Ureter (tissue), 1 donor: ENCODE measurements at regions not wholly inside any gene's neighbourhood (a gene's known extent, or its start where the extent isn't known, plus 50 kb on each side); places are given as distances from the start of the nearest gene placed in this dataset.

ENCODE experiments used
- DNase-seq: peaks from one replicate; pipeline ENCODE4 v3.0.0-alpha.2; 2020; ENCODE audit warnings: low spot score
- donor health status: DM: yes; HTN: yes; CAD: no.

DNA sequence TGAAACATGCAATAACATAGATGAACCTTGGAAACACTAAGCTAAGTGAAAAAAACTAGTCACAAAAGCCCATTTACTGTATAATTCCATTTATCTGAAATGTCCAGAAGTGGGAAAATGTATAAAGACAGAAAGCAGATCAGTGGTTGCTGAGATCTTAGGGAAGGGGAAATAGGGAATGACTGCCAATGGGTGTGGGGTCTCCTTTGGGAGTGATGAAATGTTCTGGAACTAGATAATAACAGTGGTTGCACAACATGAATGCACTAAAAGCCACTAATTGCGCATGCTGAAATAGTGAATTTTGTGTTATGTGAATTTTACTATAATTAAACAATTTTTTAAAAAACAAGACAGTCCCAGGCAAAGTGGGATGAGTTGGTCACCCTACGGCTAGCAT, 472.8 kb downstream of the CCDC171 start:
- DNase-seq: no peak

DNA sequence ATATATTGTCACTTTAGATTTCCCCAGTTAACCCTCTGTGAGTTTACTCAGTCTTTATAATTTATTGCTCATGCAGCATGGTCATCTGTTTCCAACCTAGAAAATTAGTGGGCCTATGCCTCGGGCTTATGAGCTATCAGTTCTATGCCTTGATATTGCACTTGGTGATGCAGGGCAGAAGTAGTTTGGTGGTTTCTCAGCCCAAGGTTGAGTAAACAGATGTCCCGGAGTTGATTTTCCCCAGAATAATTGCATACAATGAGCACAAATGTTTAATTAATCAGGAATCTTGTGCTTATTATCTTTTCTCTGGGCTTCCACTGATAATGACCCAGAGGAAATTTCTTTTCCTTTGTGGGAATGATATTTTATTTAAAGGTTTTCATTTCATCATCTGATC, 474.0 kb downstream of the CCDC171 start:
- DNase-seq: no peak

DNA sequence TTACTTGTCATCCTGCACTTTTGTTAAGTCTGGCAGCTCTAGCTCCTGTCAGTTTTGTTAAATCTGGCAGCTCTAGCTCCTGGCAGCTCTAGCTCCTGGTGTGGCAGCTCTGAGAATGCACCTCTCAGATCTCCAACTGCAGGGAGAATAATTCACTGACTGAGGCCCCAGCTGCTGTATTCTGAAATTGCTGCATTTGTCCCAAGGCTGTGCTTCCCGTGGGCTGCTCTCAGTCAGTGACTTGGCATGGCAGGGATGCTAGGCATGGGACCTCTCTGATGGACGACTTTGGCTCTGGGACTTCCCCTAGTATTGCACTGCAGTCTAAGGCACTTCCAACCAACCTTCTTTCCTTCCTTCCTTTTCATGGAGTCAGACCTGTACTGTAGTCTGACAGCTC, 475.7 kb downstream of the CCDC171 start:
- no peak for DNase-seq

DNA sequence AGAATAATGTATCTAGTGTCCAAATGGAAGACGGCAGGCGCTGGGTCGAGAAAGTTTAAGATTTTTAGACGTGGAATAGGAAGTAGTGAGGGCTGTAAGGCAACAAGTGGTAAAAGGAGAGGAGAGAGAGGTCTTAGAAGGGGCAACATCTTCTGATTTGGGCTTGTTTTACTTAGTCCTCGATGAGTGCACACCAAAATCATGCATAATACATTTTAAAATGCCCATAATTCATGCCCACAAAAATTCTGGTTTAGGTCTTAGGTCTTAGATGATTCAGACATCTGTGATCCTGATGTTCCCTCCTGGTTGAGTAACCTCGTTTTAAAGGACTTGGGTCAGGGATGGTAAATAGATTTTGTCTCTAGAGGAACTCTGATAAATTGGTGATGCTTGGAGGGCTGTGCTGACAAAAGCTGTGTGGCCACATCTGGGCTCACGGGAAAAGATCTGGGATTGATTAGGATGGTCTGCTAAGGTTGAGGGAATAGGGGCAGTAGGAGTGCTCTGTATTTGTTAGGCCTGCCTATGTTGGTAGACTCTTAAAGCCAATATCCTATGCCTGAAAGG, 476.3 kb downstream of the CCDC171 start:
- DNase-seq: no peak

DNA sequence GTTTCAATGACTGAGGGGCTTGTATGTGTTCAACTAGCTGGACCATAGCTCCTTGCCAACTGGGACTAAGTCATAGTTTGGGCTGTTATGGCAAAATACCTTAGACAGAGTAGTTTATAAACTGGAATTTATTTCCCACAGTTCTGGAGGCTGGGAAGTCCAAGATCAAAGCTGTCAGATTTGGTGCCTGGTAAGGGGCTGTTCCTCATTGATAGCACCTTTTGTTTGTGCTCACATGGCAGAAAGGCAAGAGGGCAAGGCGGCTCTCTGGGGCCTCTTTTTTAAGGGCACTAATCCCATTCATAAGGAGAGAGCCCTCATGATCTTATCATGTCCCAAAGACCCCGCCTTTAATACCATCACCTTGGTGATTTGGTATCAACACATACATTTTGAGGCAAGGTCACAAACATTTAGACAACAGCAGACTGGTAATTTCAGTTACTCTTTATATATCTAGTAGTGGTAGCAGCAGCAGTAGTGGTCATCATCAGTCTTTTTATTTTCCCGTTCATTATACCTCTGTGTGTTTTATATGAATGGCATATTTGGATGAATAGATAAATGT, 477.0 kb downstream of the CCDC171 start:
- no peak for DNase-seq

DNA sequence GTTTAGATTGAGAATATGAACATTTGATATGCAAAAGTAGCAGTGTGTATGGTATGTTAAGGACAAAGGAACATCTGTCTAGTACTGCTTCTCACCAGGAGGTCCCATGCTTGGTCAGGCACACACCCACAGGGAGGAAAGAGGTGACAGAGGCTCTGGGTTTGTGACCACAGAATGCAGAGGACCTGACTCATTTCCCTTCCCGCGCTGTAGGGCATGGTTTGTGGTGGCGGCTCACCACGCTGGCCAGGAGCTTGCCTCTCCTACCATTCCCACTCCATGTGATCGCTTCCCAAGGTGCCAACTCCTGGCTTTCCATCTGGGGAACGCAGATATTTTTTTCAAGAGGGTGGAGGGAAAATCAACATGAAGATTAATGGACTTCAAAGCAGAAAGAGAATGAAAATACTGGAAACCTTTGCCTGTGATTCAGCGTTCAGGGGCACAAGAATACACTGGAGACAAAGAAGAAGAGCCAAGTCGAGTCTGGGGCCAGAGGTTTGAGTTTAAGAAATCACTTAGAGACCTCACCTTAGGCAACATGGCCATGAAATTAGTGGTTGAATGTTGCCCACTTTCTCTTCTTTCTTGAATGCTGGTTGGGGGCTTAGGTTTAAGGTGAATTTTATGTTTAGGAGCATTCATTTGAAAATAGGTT, 477.8 kb downstream of the CCDC171 start:
- no peak for DNase-seq

DNA sequence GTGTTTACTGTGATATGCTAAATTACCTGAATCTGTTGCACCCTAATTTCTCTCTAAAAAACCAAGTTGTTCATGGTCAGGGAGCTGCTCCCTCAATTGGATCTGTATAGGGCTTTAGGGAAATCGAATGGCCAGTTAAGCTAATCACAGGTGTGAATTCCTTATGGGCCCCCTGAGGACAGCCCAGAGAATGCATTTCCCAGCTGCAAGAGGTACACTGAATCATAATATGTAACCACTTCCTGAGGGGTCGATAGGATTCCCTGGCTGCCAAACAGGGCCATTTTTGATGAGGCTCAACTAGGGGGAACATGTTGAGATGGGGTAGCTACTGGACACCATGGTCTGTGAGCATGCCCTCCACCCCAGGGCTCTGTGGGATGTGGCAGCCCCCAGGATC, 478.6 kb downstream of the CCDC171 start:
- no peak for DNase-seq

DNA sequence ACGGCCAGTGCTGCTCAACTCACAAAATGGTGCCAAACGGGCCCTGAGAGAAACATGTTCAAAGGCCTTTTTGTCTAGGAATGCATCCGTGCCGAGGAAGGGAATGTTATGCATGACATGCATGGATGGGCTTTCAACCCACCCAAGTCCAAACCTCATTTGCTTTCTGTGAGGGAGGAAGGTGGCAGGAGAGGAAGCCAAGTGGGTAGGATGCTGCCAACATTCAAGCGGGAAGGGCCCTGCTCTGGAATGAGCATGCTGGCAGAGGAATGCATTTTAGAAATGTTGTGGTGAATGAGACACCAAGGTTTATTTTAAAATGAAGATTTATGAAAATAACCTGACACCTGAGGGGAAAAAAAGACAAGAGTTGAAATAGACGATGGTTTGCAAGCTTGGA, 479.1 kb downstream of the CCDC171 start:
- DNase-seq: no peak

DNA sequence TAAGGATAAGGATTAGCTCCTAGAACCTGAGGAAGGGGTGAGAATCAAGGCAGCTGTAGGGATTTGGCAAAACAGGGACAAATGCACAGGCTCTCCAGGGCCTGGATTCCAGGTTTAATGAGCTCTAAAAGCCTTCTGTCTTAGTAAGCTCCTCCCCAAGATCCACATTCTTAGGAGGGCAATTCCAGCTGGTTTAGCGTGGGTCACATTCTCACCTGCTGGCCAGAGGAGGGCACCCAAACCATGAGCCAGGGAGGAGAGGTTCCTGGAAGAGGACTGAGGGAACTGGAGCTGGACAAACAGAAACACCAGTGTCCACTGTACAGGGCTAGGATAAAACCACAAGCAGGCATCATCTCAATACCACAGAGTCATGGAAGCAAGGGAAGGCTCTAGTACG, 480.0 kb downstream of the CCDC171 start:
- DNase-seq: no peak

DNA sequence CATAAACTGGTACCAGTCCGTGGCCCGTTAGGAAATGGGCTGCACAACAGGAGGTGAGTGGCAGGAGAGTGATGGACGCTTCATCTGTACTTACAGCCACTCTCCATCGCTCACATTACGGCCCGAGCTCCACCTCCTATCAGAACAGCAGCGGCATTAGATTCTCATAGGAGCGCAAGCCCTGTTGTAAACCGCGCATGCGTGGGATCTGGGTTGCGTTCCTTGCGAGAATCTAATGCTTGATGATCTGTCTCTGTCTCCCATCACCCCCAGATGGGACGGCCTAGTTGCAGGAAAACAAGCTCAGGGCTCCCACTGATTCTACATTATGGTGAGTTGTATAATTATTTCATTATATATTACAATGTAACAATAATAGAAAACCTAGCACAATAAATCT, 480.4 kb downstream of the CCDC171 start:
- DNase-seq: no peak

DNA sequence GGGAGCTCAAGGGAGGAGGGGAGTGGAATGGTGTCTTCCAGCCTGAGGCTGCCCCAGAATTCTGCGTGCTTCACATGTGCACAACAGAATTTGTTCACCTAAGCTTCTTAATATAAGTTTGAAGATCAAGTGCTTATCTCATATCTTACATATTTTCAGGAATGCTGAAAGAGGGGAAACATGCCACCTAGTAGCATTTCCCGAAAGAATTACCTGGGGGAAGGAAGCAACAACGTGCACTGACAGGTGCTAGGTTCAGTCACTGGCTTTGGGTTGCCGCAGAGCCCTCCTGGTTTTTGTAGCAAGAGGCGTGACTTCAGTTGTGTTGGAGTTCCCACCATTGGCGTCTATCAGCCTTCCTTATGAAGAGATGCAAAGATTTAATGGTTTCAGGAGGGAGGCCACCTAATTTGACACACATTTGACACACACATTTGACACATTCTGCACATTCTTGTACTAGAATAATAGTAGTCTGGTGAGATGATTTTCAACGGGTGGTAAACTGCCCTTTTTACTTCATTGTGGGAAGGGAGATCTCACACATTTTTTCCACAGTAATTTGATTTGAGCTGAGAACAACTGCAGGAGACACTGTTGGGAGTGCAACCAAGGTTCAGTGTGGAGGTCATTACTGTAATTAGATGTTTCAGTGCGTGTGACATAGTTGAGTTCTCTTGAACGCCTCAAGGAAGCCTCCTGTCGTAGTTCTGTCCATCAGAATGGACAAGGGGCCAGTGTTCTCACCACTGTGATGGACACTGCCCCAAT, 481.3 kb downstream of the CCDC171 start:
- DNase-seq: no peak

DNA sequence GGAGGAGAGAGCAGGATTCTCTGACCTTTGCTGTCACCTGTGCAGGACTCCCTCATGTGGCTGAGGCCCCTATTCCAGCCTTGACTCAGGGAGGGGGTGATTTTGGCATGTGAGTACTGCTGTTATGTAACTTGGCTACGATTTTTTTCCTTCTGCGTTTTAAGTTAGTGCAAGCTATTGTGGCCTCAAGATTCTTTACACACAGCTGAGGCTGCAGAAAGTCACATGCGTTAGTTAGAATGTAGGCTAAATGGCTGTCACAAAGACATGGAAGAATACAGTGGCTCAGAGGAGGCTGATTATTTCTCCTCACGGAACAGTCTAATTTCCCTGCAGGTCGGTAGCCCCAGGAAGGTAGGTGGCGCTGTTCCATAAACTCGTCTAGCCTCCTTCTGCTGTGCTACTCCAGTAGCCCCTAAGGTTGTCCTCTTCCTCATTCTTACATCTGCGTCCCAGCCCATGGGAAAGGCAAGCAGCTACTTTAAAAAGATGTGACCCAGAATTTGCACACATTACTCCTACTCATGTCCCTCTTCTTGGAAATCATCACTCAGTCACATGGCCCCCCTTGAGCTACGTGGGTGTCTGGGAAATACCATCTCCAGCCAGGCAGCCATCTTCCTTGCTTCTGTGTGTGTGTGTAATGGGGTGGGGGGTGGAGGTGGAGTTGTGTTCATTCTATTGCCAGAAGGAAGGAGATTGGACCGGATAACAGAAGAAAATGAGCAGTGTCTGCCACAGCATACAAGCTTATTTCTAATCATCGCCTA, 486.6 kb downstream of the CCDC171 start:
- DNase-seq: no peak

DNA sequence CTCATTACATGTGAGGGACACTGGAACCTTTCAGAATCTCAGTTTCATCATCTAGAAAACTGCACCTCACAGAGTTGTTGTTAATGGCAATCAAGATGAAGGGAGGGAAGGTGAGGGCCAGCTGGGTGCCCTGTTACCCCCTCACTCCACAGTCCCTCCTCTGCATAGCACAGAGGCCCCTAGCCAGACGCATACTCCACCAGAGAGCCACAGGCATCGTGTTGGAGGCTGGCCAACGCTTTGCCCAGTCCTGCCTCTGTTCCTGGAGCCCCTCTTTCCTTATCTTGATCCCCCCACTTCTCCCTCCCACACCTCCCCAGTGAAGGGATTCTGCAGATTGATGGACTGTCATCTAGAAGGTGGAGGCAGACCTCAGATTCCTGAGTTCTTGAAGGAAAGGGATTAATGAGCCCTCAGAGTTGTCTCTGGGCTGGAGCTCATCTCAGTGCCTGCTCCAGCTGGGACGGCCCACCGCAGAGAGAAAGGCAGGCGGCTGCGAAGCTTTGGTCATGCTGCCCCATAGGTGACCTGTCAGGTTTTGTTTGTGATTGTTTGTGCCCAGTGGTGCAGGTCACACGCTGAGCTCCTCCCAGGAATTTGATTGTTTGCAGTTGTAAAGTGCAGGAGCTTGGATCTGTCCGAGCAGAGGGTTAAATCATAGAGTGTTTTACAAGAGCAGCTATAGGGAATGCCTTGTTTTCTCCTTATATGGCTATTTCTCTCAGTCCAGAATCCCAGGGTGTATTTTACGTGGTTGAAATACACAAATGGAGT, 487.3 kb downstream of the CCDC171 start:
- no peak for DNase-seq

DNA sequence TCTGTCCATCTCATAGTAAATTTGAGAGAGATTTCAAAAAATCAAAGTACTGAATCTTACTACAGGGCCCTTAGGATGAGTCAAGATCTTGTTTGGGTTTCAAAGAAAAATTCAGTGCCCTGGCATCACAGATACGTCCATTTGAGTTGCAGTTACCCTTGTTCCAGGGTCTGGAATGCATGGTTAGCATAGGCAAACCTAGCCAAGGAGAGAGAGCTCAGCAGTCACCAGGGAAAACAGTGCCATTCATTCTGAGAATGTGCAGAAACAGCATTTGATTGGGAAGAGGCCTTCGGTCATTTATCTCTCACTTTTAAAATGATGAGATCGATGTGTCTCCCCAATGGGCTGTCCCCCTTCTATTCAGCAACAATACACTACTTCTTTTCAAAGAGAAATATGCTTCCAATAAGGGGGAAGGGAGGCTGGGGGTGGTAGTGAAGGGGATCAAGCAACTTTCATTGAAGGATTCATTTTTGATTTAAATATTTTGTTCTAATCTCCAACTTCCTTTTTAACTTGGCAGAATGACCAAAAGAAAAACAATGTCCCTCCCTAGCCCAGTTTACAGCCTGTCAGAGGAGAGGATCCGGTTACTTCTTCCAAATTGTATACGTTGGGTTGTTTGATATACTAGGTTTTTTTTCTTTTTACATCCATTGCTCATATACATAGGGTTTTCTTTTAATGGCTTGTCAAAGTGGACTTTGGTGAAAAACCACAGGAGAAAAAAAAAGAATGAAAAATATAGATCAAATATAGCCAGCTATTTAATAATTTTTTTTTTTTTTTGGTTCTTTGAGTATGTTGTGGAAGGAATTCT, 491.1 kb downstream of the CCDC171 start:
- no peak for DNase-seq

DNA sequence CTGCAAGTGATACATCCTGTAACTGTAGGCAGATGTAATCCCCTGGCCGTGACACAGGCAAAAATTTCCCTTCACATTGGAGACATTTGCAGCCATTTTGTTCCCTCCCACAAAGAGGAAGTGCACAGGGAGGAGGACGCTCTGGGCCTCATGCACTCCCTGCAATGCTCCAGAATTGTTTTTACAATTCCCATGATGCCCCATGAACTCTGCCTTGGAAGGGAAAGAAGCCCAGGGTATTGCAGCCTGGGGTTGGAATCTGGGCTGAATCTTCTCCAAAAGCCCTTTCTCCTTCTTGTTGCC, 491.7 kb downstream of the CCDC171 start:
- DNase-seq: no peak

DNA sequence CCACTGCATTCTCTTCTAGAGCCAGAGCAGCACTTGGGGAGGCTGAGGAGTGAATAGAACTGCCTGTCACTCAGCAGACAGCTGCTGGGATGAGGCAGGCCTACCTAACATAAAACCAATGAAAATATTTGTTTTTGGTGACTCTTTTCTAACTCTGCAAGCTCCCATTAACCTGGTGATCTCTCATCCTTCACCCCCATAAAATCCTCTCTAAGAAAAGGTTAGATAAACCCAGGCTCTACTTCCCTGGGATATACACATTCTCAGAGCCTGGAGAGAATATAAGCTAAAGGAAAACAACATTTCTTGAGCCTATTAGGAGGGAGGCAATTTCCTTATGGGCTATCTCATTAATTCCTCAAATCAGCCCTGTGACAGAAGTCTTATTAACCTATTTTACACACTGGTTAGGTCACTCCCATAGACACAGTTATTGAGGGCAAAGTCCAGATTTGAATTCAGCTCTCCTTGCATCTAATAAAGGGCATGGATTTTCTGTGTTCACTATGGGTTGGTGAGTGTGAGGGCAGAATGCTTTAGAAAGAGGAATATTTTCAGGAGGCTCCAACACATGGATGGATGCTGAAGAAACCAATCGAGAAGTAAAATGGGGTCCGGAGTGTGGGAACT, 492.9 kb downstream of the CCDC171 start:
- DNase-seq: no peak

DNA sequence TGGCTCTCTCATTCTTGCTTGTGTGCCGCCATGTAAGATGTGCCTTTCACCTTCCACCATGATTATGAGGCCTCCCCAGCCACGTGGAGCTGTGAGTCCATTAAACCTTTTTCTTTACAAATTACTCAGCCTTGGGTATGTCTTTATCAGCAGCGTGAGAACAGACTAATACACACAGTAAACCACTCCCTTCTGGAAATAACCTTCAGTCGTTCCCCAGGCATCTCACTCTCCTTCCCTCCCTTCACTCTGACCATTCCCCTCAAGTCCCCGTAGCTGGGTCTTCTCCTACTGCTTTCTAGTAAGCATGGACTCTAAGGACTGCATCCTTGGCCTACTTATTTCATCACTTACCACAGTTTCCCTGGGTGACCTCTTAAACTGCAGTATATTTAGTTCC, 493.9 kb downstream of the CCDC171 start:
- no peak for DNase-seq

DNA sequence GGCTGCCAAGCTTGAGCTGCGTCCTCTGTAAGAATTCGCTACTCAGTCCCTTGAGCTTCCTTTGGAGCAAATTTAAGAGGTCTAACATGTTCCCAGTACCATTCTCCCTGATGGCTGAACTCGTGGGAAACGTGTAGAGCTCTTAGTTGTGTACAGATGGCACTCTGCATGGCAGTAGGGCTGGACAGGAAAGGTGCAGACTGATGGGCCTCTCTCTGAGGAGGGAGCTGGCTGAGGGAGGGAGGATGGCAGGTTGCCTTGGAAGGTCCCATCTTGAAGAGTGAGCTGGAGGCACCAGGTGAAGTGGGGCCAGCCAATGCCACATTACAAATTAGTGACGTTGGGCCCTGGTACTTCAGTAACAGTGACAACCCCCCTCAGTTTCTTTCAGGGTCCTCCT, 495.3 kb downstream of the CCDC171 start:
- DNase-seq: no peak

DNA sequence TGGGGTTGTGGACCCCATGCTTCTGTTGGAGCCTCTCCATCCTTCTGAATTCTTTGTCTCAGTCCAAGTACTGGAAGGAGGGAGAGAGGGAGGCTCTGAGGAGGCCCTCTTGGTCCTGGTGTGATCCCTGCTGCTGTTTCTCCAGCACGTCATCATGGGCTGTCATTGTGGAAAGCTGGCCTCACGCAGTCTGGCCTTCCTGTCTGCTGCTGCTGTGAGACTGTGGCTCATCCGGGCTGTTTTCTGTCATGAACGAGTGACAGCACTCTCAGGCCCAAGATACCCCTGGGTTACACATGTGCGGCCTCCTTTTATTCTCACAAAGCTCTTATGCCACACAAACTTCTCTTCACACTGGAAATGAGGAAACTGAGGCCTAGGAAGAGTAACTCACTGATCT, 499.3 kb downstream of the CCDC171 start:
- no peak for DNase-seq
